ENCODE measurements at regions not wholly inside any gene's neighbourhood (a gene's known extent, or its start where the extent isn't known, plus 50 kb on each side); places are given as distances from the start of the nearest gene placed in this dataset.

- no peak for DNase-seq
These were observed 114.0 kb downstream of the NSG2 start for GRCh38 chr5:174159327-174160114.

GRCh38 chr5:174165406-174165805, 119.9 kb downstream of the NSG2 start:
- DNase-seq: no peak

- no peak for DNase-seq
These were observed 120.9 kb downstream of the NSG2 start for GRCh38 chr5:174166231-174167079.

- DNase-seq: no peak
These were observed 121.8 kb downstream of the NSG2 start for GRCh38 chr5:174167080-174167910.

GRCh38 chr5:174172152-174172551, 126.6 kb downstream of the NSG2 start:
- no peak for DNase-seq

DNA sequence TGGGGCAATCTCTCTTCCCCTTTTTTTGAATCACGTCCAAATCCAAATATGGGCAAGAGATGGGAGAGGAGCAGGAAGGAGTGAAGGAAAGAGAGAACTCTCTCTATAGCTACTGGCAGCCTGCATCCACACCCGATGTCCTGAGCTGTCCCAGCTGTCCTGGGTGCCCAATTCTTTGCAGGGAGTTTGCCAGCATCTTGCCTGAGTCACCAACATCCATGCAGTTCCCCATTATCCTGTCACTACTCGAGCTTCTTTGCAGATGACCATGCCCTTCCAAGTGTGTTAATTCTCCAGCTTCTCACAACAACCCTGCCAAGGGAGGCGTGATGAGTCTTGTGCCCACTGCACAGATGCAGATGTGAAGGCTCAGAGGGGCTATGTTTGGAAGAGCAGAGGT, 127.1 kb downstream of the NSG2 start:
- no peak for DNase-seq

DNA sequence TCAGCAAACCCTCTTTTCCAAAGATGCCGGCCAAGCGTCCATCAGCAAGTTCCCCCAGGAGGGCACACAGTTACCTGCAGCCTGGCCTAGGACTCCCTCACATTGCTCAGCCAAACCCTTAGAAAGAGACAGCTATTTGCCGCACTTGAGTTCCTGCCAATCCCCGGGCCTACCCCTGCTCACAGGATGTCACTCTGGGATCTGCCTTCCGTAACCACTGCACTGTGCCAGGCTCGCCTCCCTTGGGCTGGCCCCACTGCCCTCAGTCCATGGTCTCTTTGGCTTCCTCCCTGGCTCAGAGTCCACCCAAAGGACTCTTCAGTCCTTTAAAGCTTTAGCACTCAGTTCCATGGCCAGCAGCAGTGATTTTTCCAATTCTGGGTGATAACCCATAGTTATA, 128.3 kb downstream of the NSG2 start:
- no peak for DNase-seq

GRCh38 chr5:174175716-174176268, 130.3 kb downstream of the NSG2 start:
- no peak for DNase-seq

DNA sequence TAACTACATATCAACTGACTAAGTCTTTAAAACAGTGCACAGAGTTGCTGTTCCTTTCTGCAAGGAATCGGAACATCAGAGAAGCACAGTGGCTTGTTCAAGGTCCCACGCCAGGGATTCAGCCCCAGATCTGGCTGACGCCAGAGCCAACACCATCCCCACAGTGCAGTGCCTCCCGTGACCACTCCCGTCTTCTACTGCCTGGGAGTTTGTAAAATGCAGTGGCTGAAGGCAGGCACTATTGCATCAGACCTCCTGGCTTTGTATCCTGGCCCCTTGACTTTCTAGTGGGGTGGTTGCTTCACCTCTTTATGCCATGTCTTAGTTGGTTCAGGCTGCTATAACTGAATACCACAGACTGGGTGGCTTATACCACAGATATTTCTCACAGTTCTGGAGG, 131.0 kb downstream of the NSG2 start:
- DNase-seq: no peak

GRCh38 chr5:174177531-174177930, 132.0 kb downstream of the NSG2 start:
- no peak for DNase-seq

GRCh38 chr5:174177976-174178605, 132.6 kb downstream of the NSG2 start:
- no peak for DNase-seq

DNA sequence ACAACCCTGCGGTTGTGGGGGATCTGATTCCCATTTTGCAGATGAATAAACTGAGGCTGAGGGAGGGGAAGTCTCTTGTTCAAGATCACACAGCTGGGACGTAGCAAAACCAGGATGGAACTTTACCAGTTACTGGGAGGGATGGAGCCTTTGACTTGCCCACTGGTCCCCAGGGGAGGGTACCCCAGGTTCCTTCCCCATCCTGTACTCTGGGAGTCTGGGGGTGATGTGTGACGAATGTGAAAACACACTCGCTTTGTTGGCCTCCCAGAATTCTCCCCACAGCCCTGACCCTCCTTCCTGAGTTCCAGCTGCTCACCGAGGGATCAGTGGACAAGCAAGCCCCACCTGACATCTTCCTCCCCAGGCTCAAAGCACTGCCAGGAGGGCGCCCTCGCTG, 135.1 kb downstream of the NSG2 start:
- no peak for DNase-seq

DNA sequence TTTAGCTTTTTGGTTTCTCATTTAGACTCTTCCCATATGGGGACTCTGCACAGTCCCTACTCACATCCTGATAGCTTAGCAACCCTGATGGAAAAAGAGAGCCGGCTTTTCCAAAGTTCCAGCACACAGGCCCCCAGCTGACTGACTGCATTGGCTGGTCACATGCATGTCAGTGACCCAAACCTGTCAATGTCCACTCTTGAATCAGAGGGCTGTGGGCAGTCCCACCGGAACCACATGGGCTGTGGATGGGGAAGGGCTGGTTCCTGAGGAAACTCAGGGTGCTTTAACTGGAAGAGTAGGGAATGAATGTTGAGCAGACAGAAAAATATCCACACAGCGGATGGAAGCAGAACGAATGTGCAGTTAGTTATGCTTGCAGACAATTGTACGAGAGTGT, 136.6 kb downstream of the NSG2 start:
- no peak for DNase-seq

DNA sequence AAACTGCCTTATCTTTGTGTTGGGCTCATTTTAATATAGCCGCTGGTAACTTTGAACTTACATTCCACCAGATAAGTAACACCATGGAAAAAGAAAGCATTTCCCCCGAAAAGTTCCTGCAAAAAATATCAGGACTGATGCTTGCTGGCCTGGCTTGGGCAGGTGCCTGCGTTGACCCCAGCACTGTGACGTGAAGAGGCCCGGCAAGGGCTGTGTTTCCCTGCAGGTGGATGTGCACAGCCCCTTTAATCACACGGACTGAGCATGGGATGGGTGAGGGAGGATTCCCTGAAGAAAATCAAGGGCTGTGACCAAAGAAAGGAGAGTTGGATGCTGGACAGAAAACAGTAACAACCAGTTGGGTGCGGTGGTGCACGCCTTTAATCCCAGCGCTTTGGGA, 138.2 kb downstream of the NSG2 start:
- DNase-seq: no peak

GRCh38 chr5:174185506-174185905, 140.0 kb downstream of the NSG2 start:
- no peak for DNase-seq

GRCh38 chr5:174186096-174186695, 140.7 kb downstream of the NSG2 start:
- no peak for DNase-seq

DNA sequence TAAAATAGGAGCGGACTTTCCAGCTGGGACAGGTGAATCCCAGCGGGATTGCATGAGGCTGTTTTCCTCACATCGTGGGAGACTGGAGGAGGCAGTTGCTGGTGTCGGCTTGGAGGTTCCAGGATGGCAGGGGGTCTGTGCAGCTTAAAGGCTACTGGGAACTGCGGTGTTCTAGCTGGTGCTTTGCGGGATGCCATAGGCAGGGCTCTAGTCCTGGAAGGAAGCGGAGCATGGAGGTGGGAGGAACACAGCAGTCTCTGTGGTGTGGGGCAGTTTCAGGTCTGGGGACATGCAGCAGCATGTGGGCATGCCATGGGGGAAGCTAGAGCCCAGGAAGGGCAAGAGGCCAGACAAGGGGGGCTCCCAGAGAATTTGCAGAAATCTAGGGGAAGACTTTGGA, 141.5 kb downstream of the NSG2 start:
- no peak for DNase-seq

DNA sequence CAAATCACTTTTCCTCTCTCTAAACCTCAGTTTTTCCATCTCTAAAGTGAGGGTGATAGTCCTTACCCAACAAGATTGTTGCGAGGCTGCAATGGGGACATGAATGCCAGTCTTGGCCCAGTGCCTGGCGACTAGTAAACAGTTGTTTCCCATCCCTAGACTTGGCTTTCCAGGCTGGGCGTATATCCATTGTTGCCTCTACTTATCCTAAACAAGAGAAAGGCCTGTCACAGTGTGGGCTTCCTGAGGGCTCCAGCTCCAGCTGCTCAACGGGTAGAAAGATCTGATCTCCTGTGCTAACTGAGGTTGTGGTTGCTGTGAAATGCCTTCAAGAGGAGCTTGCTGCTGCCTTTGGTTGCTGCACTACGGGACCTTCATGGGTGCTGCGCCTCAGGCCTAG, 142.0 kb downstream of the NSG2 start:
- no peak for DNase-seq

DNA sequence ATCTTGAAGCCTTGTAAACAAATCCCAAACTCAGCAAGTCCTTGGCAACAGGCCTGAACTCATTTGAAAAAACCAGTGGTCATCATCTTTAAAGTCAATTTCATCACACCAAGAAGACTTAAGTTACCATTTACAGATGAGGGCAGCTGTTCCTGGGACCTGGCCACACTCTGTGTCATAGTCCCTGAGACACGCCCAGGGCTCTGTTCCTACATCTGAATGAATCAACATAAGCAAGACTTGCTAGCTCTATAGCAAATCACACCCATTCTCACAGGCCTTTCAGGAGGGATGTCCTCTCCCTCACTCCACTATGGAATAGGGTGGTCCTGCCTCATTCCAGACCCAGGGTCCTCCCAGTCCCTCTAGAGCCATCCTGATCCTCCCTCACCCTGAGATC, 142.8 kb downstream of the NSG2 start:
- DNase-seq: no peak

DNA sequence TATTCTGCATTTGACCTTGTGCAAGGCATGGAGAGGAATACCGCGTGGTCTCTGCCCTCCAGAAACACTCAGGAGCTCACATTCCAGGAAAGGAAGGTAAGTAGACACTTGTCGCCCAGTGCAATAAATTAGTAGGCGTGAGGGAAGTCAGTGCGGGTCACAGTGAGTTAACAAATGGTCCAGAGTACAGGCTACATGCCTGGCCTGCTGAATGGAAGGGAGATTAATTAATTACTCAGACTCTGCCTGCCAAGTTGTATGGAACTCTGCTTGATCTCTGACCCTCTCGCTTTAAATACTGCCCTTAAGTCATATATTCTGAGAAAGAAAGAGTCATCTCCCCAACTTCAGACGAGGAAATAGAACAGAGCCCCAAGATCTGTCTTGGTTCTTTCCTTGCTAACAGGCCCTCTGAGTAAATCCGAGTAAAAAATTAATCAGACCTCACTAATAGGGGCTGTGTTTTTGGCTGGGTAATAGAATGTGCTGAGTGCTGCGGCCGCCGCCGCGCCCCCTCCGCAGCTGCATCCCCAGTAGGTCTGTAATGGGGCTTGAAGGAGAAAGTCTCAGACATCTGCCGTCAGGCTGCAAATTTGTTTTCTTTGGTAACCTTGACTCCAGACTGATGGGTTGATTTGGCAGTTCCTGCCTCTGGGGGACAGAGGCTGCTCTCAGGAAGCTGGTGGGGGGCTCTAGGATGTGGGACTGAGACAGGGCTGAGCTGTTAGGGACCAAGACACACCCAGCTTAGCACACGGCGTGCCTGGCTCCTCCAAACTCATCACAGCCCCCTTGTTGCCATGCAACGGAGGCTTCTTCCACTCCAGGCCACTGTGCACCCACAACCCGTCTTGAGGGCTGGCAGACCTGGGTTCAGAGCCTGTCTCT, 144.4 kb downstream of the NSG2 start:
- no peak for DNase-seq

DNA sequence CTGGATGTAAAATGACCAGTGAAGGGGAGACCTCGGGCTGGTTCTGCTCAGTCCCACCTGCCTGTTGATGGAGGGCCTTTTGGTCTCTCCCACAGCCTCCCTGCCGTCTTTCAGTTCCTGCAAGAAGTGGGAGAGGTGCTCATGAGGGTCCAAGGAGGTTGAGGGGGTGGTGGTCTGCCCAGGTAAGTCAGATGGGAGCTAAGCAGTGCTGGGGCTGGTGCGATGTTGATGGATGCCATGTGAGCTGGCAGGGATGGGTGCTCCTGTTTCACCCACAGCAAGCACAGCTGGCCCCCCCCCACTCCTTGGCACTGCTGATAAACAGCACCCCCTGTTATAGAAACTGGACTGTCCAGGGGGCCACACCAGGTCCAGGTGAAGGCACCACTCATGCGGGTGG, 145.6 kb downstream of the NSG2 start:
- DNase-seq: no peak

Measured in NCI-H1436 treated with DMSO at 0.1 percent for 48 hours (cell line).